ENCODE measurements at regions not wholly inside any gene's neighbourhood (a gene's known extent, or its start where the extent isn't known, plus 50 kb on each side); places are given as distances from the start of the nearest gene placed in this dataset.

GRCh38 chr2:128982670-128983069 lies 664.0 kb upstream of the HS6ST1 start:
- H3K9me3 ChIP-seq (ENCODE audit: low read depth, low read length): no peaks in the 10 kb centered on the region
- no peaks in the 10 kb centered on the region for H3K36me3 ChIP-seq (ENCODE audit: insufficient read depth, low read length)
- H3K27ac ChIP-seq (ENCODE audit: low read depth, low read length): no peak overlapping the region
- H3K4me2 ChIP-seq (ENCODE audit: insufficient read depth, low read length): no peak overlapping the region
- H4K20me1 ChIP-seq (ENCODE audit: insufficient read depth, low read length): no peaks in the 10 kb centered on the region
- H3K4me1 ChIP-seq (ENCODE audit: insufficient read depth, low read length): no peaks in the 10 kb centered on the region
- H2AFZ ChIP-seq (ENCODE audit: low read length): no peak overlapping the region
- no peaks in the 10 kb centered on the region for H3K79me2 ChIP-seq (ENCODE audit: insufficient read depth, low read length)
- H3K27me3 ChIP-seq (ENCODE audit: insufficient read depth, low read length): no peaks in the 10 kb centered on the region
- TF ChIP-seq CTCF (IDR thresholded peaks at IDR 0.05; ENCODE audit: extremely low read depth, low read depth, low read length): no peak
- no peak overlapping the region for H3K4me3 ChIP-seq (ENCODE audit: insufficient read depth, low read length)
- DNase-seq (ENCODE audit: insufficient read length, low spot score, missing footprints): no peak

DNA sequence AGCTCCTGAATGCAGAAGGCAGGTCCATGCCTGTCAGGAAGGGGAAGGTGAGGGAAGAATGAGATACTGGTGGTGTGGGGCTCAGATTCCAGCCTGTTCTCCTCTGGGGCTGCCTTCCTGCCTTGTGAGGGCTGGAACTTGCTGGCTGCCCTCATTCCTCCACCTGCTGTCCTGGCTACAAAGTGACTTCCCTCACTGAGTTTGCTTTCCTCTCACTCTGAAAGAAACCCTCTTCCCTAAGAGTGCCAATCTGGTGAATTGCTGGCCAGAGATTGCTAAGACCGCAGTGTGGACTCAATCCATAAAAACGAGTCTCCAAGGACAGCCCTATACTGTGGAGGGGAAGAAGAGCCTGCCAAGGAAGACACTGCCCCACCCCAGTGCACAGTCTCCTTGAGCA lies 664.4 kb upstream of the HS6ST1 start:
- Histone ChIP-seq H3K9me3 (ENCODE audit: low read depth, low read length) (no peaks in the 10 kb centered on the region), H3K4me1 (ENCODE audit: insufficient read depth, low read length) (no peaks in the 10 kb centered on the region), H3K4me3 (ENCODE audit: insufficient read depth, low read length) (no peak overlapping the region), H3K4me2 (ENCODE audit: insufficient read depth, low read length) (no peak overlapping the region), H3K36me3 (ENCODE audit: insufficient read depth, low read length) (no peaks in the 10 kb centered on the region), H4K20me1 (ENCODE audit: insufficient read depth, low read length) (no peaks in the 10 kb centered on the region), H3K79me2 (ENCODE audit: insufficient read depth, low read length) (no peaks in the 10 kb centered on the region), H3K27me3 (ENCODE audit: insufficient read depth, low read length) (no peaks in the 10 kb centered on the region), H3K27ac (ENCODE audit: low read depth, low read length) (no peak overlapping the region), H2AFZ (ENCODE audit: low read length) (no peak overlapping the region)
- TF ChIP-seq CTCF (IDR thresholded peaks at IDR 0.05; ENCODE audit: extremely low read depth, low read depth, low read length): no peak
- DNase-seq (ENCODE audit: insufficient read length, low spot score, missing footprints): no peak

DNA sequence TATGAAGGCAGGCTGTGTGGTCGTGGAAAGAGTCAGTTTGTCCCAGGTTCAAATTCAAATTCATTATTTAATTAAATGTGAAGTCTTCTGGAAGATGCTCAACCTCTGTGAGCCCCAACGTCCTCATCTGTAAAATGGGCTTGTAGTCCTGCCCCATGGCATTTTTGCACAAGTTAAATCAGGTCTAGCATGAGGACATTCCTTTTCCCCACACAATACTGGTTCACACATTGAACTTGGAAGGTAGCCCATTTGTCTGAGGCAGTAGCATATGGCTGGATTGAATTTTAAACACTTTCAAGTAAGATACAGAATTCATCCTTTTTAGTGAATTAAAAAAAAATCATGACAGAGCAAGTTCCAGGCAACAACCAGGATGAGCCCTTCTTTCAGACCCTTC lies 665.4 kb upstream of the HS6ST1 start:
- no peak overlapping the region for H3K4me3 ChIP-seq (ENCODE audit: insufficient read depth, low read length)
- no peaks in the 10 kb centered on the region for H4K20me1 ChIP-seq (ENCODE audit: insufficient read depth, low read length)
- TF ChIP-seq CTCF (IDR thresholded peaks at IDR 0.05; ENCODE audit: extremely low read depth, low read depth, low read length): no peak
- H3K27me3 ChIP-seq (ENCODE audit: insufficient read depth, low read length): no peaks in the 10 kb centered on the region
- no peak overlapping the region for H3K4me2 ChIP-seq (ENCODE audit: insufficient read depth, low read length)
- H3K79me2 ChIP-seq (ENCODE audit: insufficient read depth, low read length): no peaks in the 10 kb centered on the region
- no peak overlapping the region for H2AFZ ChIP-seq (ENCODE audit: low read length)
- H3K9me3 ChIP-seq (ENCODE audit: low read depth, low read length): no peaks in the 10 kb centered on the region
- no peaks in the 10 kb centered on the region for H3K36me3 ChIP-seq (ENCODE audit: insufficient read depth, low read length)
- DNase-seq (ENCODE audit: insufficient read length, low spot score, missing footprints): no peak
- H3K4me1 ChIP-seq (ENCODE audit: insufficient read depth, low read length): no peaks in the 10 kb centered on the region
- H3K27ac ChIP-seq (ENCODE audit: low read depth, low read length): no peak overlapping the region

DNA sequence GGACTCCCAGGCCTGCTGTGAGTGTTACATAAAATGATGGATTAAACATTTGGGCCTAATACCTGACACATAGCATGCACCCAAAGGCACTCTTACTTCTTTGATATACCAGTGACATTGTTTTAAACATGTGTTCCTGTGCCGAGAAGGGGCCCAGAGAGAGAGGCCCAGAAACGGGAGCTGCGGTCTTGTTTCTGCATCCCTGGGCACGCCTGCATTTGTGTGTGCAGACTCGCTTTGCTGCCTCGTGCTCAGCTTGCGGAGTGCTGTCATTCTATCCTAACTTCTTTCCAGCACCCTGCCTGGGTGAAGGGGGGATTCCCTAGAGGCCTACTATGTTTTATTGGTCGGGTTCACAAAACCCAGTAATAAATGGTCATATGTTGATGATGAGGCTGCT lies 666.2 kb upstream of the HS6ST1 start:
- H3K27me3 ChIP-seq (ENCODE audit: insufficient read depth, low read length): no peaks in the 10 kb centered on the region
- no peaks in the 10 kb centered on the region for H3K36me3 ChIP-seq (ENCODE audit: insufficient read depth, low read length)
- no peak overlapping the region for H3K4me3 ChIP-seq (ENCODE audit: insufficient read depth, low read length)
- no peak overlapping the region for H3K27ac ChIP-seq (ENCODE audit: low read depth, low read length)
- TF ChIP-seq CTCF (IDR thresholded peaks at IDR 0.05; ENCODE audit: extremely low read depth, low read depth, low read length): no peak
- H4K20me1 ChIP-seq (ENCODE audit: insufficient read depth, low read length): no peaks in the 10 kb centered on the region
- no peaks in the 10 kb centered on the region for H3K4me1 ChIP-seq (ENCODE audit: insufficient read depth, low read length)
- H2AFZ ChIP-seq (ENCODE audit: low read length): no peak overlapping the region
- no peak overlapping the region for H3K4me2 ChIP-seq (ENCODE audit: insufficient read depth, low read length)
- DNase-seq (ENCODE audit: insufficient read length, low spot score, missing footprints): no peak
- H3K79me2 ChIP-seq (ENCODE audit: insufficient read depth, low read length): no peaks in the 10 kb centered on the region
- no peaks in the 10 kb centered on the region for H3K9me3 ChIP-seq (ENCODE audit: low read depth, low read length)
